ENCODE measurements at regions not wholly inside any gene's neighbourhood (a gene's known extent, or its start where the extent isn't known, plus 50 kb on each side); places are given as distances from the start of the nearest gene placed in this dataset.

GRCh38 chr13:107075576-107075975 is 507.6 kb upstream of the ARGLU1 start:
- no peak for DNase-seq

GRCh38 chr13:107070792-107071191 is 502.9 kb upstream of the ARGLU1 start:
- DNase-seq = no peak

- DNase-seq = no peak
Observed at GRCh38 chr13:107069108-107069776, 501.3 kb upstream of the ARGLU1 start.

- DNase-seq = no peak
Observed at GRCh38 chr13:107067381-107067780, 499.4 kb upstream of the ARGLU1 start.

- DNase-seq = no peak
Observed at GRCh38 chr13:107066355-107066754, 498.4 kb upstream of the ARGLU1 start.

- no peak for DNase-seq
Observed at GRCh38 chr13:107065036-107065435, 497.1 kb upstream of the ARGLU1 start.

- no peak for DNase-seq
Observed at GRCh38 chr13:107057028-107057631, 489.2 kb upstream of the ARGLU1 start.

GRCh38 chr13:107043021-107043956 is 475.4 kb upstream of the ARGLU1 start:
- no peak for DNase-seq

GRCh38 chr13:107035778-107036177 is 467.8 kb upstream of the ARGLU1 start:
- no peak for DNase-seq

GRCh38 chr13:107035186-107035585 is 467.2 kb upstream of the ARGLU1 start:
- no peak for DNase-seq

- DNase-seq = no peak
Observed at GRCh38 chr13:107034236-107034872, 466.4 kb upstream of the ARGLU1 start.

- DNase-seq = no peak
Observed at GRCh38 chr13:107031716-107032115, 463.8 kb upstream of the ARGLU1 start.

- DNase-seq = no peak
Observed at GRCh38 chr13:107028751-107029150, 460.8 kb upstream of the ARGLU1 start.

GRCh38 chr13:107025991-107026390 is 458.1 kb upstream of the ARGLU1 start:
- no peak for DNase-seq

GRCh38 chr13:107023335-107023734 is 455.4 kb upstream of the ARGLU1 start:
- DNase-seq = no peak

- no peak for DNase-seq
Observed at GRCh38 chr13:107020393-107020792, 452.5 kb upstream of the ARGLU1 start.

- no peak for DNase-seq
Observed at GRCh38 chr13:107018285-107018684, 450.3 kb upstream of the ARGLU1 start.

- DNase-seq = no peak
Observed at GRCh38 chr13:107006661-107007060, 438.7 kb upstream of the ARGLU1 start.

- DNase-seq = no peak
Observed at GRCh38 chr13:107005577-107005976, 437.6 kb upstream of the ARGLU1 start.

GRCh38 chr13:107003911-107004310 is 436.0 kb upstream of the ARGLU1 start:
- DNase-seq = no peak

GRCh38 chr13:106998664-106999063 is 430.7 kb upstream of the ARGLU1 start:
- no peak for DNase-seq

GRCh38 chr13:106997696-106998095 is 429.8 kb upstream of the ARGLU1 start:
- DNase-seq = no peak

Data from stimulated activated CD4-positive, alpha-beta T cell treated with anti-CD3 and anti-CD28 coated beads, Interleukin-4, amount 100 ng/mL, for 1 hour (primary cell).